HG02678 (cell line): ENCODE measurements at regions not wholly inside any gene's neighbourhood (a gene's known extent, or its start where the extent isn't known, plus 50 kb on each side); places are given as distances from the start of the nearest gene placed in this dataset.

ENCODE experiments used
- ATAC-seq: cut with Tn5 transposase; IDR thresholded peaks from one replicate; pipeline ENCODE4 v1.9.1; 2021; ENCODE audit warnings: mild to moderate bottlenecking, moderate library complexity; ENCODE audit not compliant: unreplicated experiment

DNA sequence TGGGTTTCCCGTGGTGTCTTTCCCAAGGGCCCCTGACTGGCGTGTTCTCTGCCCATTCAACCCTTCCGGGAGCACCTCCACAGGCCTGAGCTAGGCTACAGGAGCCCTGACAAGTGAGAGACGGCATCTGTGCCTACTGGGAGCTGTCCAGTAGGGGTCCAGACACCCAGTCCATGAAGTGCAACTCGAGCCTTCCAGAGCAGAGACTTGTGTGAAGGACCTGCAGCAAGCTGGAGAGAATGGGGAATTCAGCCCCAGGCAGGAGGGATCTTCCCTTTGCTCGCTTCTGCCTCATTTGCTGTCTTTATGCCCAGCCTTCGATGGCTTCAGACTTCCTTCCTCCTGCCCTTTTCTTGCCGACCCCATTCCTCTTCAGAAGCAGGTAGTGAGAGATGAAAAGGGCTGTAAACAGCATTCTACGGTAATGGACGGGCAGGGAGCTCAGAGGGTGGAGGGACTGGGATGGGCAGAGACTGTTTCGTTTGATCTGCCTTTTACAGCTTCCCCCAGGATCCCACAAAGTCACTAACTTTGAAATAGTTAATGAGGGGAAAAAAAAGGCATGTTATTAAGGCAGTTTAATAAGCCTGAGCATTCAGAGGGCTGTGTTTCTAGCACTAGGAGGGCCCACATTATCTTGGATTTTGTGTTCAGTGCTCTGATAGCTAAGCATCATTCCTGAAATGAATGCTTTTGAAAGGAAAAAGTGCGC is 327.6 kb downstream of the FGF9 start:
- no peak for ATAC-seq

DNA sequence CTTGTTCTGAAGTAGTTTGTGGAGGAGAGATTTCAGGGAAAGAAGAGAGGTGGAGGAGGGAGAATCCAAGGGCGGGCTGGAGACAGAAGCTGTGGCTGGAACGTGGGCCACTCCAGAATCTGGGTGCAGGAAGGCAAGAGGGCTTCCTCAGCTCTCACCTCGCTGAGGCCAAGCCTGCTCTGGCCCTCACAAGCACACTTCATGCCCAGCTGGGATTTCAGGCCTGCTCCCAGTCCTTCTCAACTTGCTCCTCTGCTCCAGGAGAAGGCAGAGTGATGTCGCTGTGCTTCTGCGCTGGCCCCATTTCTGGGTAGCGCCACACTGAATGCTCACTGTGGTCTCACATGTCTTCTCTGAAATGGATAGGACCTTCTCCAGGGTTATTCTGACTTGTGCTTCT is 328.8 kb downstream of the FGF9 start:
- no peak for ATAC-seq

DNA sequence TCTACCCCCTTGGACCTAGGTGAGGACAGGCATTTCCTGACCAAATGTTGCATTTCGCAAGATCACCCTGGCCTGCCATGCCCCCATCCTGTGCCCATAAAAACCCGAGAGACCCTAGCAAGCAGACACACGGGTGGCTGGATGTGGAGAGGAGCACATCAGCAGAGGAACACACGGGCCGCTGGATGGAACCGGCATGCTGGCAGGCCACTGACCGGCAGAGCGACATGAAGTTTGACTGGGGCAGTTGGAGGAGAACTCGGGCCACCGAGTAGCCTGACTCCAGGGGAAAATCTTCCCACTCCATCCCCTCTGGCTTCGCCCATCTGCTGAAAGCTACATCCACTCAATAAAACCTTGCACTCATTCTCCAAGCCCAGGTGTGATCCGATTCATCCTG is 329.3 kb downstream of the FGF9 start:
- no peak for ATAC-seq

DNA sequence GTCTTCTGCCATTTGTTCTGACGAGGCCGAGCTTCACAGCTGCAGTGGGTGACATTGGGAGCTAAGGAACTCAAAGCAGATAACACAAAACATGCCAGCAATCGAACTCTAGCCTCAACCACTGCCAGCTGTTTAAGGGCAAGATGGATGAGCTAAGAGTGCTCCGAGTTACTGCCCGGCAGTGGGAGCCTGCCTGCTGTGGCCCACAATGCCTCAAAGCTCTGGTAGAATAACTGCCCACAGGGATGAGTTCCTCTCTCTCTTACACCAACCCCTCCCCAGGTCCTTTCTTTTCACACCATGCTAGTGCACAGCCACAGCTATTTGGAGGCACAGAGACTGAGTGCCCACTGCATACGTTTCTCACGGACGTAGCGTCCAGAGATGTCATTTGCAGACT is 330.5 kb downstream of the FGF9 start:
- ATAC-seq: no peak

DNA sequence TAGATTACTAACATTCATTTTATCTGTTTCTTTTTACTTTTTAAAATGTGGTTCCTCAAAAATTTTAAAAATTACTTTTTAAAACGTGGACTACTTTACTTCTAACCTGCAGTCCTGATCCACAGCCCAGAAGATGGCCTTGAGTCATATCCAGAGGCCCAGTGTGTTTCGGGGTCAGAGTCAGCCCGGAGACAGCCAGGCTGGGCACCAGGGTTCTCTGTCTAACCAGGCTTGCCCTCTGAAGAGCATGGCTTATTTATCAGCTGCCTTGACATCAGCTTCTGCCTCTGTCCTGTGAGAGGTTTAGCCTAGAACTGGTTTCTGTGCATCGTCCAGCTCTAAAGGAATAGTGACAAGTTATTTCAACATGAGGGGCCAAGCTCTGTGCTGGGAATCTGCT is 332.0 kb downstream of the FGF9 start:
- ATAC-seq: no peak

DNA sequence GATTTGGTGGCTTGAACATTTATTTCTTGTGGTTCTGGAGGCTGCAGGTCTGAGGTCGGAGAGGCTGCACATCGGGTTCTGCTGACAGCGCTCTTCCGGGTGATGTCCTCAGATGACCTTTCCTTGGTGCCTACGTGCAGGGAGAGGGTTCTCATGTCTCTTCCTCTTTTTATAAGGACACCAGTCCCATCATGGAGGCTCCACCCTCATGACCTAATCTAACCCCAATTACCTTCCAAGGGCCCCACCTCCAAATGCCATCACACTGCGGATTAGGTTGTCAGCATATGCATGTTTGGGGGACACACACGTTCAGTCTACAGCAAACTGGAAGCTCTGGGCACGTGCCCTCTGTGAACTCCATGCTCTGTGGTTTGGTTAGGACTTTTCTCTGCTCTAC is 338.6 kb downstream of the FGF9 start:
- ATAC-seq: no peak

DNA sequence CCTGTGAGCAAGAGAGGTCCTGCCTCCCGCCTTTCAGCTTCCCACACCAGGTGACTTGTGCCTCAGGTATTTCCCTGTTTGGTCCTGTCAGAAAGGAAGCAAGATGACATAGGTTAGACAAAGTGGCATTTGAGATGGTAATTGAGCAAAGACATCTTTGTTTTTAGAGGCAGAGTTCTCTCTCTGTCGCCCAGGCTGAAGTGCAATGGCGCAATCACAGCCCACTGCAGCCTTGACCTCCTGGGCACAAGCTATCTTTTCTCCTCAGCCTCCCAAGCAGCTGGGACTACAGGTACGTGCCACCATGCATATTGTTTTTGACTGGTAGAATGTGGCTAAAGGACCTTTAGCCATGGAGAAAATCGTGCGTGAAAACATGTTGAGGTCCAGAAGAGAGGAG is 339.1 kb downstream of the FGF9 start:
- ATAC-seq: no peak

DNA sequence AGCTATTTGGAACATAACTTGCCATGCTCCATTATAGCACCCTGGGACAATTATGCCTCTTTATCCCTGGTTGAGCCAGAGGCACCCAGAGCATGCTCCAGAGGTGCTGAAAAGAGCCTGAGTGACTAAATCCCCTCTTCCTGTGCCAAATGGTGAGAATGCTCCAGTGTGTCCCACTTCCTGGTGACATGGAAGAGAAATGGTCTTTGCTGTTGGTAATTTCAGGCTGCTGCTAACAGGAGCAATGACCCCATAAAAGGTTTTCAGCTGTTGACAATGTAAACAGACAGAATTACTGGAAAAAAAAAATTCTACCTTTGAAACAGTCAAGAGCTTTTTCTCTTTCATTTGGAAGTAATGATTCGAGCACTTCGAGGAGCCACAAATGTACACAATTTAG is 341.8 kb downstream of the FGF9 start:
- ATAC-seq: no peak

DNA sequence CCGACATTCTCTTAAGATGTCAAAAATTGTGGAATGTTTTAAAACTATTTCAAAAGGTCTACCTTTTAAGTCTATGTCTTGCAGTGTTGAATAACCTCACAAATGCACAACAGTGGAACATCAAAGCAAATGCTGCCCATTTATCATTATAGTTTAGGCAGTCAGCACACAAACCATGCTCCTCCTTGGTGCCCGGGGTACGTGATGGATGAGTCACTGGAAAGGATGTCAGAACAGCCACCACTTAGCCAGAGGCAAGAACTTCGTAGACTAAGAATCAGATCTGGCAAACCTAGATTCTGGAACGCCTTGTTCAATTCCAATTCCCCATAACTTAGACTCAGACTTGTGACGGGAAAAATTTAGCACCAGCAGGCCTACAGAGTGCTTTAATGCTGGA is 343.6 kb downstream of the FGF9 start:
- no peak for ATAC-seq

DNA sequence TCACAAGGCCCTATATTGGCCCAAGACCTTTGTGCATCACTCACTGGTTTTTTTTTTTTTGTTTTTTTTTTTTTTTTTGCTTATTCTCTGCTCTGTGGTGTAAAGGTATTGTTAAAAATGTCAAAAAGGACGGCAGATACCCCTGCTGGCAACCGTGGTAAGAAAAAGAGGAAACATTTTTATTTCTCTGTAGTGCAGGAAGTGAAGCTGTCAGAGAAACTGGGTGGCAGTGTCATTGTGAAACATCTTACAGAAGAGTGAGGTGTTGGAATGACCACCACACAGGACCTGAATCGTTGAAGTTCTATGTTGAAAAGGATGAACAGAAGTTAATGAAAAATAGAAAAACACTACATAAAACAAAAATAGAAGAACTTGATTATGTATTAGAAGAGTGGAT is 346.4 kb downstream of the FGF9 start:
- ATAC-seq: peak; percentile 92

DNA sequence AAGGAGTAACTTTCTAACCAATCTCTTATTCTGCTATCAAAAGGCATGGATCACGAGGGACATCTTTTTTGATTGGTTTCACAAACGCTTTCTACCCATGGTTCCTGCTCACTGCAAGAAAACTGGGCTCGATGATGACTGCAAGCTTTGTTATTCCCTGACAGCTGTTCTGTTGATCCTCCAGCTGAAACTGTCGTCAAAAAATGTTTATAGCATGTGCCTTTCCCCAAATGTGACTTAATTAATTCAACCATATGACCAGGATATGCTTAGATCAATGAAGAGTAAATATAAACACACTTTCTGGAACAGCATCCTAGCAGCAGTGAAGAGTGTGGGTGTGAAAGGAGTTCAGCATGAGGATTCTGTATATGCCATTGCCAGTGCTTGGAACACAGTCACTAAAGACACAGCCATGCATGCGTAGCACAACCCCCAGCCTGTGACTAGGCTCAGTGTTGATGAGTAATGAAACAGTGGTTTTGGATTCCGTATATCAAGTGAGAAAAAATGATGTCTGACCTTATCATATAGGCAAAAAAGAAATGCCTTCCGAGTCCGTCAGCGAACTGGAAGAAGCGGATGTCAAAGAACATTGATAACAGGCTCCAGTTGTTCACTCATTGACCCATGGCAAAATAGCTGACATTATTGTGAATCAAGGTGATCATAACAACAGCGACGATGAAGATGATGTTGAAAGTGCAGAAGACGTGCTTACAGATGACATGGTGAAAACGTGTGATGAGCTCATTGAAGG is 347.4 kb downstream of the FGF9 start:
- no peak for ATAC-seq

DNA sequence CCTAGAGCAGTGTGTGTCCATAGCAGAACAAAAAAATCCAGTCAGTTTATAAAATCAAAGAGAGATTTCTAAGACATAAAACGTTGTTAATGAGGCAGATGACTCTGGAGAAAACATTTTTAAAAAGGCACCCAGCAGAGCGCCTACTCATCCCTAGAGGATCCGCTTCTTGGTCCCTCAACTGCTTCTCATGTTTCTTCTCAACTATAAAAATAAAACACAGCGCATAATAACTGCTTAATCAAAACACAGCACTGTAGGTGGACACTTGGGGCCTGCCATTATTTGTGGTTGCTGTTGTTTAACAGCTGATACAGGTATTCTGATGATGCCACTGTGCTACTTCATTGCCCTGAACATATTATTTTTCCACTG is 347.9 kb downstream of the FGF9 start:
- no peak for ATAC-seq

DNA sequence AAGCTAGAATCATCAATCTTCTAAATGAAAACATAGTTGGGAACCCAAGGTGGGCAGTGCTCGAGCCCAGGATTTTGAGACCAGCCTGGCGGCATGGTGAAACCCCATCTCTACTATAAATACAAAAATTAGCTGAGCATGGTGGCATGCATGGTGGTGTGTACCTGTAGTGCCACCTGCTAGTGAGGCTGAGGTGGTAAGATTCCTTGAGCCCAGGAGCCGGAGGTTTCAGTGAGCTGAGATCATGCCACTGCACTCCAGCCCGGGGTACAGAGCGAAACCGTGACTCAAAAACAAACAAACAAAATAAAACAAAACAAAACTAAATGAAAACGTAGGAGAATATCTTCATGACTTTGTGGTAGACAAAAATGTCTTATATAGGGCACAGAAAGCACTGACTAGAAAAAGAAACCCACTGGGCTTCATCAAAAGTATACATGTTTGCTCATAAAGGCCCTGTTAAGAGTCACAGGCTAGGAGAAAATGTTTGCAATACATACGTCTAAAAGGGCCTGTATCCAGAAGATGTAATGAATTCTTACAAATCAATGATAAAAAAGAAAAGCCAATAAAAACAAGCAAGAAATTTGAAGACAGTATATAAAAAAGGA is 353.6 kb downstream of the FGF9 start:
- no peak for ATAC-seq

DNA sequence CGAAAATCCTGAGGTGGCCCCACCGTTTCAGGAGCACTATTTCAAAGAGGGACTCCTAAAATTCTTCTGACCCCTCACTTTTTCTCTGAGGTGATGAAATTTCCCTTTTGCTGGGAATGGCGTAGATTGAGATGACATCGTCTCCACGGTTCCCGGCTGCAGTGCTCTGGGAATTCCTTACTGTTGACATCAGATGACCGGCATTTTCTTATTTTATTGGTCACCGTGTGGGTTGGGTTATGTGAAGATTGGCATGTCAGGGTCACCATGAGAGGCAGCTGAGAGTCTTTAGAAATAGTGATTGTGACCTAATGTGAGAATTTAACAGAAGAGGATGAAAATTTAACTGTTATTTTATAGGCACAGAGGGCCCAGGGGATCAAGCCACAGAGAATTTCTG is 356.7 kb downstream of the FGF9 start:
- ATAC-seq: no peak

DNA sequence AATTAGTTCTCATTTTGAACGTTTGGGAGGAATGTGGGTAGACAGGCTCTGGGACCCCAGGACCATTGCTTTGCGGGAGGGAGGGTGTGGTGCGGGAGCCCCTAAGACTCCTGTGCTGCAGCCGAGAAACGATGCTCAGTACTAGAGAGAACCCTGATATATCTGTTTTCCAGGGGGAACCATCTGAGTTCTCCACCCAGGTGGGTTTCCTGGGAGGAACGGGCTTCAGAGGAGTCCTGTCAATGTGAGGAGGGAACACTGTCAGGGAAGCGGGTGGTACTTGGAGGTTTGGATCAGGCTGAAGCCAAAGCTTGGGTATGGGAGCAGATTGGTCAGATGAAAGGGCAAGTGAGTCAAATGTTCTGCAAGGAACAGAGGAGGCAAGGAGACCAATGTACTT is 358.0 kb downstream of the FGF9 start:
- ATAC-seq: no peak

DNA sequence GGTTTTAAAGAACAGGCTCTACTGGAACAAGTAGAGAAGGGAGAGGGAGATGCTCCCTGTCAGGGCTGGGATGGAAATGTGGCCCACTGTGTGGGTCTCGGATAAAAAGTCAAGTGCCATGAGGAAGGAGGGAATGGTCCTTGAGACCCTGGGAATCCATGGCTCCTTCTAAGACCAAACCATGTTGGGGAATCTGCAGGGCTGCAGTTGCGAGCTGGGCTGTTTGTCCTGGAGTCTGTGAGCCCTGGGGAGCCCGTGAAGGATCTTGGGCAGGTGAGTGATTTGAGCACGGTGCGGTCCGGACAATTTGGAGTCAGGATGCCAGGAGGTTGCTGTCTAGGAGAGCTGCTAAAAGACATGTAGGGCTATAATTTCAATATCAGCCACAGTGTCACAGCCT is 359.4 kb downstream of the FGF9 start:
- ATAC-seq: no peak

DNA sequence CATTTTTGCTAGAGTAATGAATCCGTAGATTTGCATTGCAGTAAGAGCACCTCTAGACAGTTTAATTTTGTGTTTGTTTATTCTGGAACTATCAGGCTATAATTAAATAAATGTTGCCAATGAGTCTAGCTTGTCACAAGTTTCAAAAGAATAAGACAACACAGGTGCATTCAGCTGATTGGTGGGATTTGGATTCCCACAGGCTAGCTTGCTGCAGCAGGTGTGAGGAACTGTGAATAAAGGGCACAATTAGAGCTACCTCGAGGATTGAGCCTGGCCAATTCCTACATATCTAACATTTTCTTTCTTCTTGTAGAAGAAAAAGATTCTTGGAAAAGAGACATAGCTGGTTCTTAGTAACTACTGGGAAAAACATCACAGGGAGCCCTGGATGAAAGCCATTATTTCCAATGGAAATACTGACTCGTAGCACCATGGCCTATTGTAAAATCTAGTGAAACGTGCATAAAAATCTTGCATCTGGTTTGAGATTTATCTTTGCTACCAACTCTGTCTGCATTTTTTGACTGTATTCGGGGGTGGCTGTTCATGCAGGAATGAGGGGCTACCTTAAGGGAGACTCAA is 360.9 kb downstream of the FGF9 start:
- no peak for ATAC-seq

DNA sequence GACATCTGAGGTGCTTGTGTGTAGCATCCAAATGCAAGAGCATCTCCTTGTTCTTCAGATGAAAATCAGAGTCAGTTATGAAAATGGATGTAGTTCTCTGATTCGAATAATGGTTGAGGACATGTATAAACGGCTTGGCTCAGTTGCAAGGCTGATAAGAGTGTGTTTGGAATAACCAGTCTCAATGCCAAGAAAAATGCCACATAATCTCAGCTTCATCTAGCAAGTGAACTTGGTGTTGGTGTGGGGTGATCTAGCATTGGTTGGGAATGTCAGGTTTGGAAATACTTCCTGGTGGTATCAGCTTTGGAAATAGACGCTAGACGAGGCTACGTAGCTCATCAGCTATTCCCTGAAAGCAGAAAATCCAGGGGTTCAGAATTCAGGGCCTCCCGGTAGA is 362.0 kb downstream of the FGF9 start:
- no peak for ATAC-seq

DNA sequence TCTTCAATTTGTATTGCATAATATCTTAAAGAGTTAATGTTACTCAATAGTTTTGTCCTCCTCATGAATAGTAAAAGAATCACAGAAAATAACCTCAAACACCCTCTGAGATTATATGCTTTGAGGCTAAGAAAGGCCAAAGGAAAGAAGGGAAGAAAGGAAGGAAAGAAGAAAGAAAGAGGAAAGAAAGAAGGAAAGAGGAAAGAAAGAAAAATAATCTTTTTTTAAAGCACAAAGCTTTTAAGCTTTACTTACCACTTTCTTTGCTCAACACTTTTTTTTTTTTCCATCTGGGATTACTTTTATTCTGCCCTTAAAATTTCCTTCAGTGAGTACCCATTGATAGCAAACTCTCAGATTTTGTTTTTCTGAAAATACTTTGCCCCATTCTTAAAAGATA is 369.1 kb downstream of the FGF9 start:
- no peak for ATAC-seq

DNA sequence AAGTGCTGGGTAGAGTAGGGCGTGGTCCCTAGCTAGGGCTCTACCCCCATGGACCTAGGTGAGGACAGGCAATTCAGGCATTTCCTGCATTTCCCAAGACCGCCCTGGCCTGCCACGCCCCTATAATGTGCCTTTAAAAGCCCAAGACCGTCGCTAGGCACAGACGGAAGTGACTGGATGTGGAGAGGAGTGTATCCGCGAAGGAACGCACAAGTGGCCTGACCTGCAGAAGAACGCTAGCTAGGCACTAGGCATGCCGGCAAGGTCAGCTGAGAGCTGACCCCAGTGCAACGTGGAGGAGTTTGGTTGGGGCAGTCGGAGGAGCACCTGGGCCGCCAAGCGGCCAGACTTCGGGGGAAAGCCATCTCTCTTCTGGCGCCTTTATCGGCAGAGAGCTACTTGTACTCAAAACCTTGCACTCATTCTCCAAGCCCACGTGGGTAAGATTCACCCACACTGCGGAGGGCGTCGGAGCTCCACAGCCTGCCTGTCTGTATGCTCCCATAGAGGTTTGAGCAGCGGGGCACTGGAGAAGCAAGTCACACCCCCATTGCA is 370.0 kb downstream of the FGF9 start:
- ATAC-seq: no peak

DNA sequence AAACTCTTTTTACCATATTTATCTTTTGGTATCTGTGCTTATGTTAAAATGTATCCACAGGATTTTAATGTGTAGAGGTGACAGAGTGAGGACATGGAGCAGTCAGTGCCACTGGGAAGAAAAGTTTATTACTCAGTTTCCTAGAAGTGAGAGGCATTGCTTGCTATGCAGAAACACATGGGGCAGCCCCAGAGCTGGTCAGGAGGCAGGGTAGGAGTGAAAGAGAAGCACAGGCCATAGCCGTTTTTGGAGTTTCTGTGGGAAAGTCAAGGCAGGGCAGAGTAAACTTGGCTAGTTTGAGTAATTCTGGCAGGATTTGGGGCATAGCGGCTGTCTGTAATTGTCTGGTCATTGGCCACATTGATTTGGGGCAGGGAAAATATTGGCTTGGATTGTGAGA is 370.9 kb downstream of the FGF9 start:
- ATAC-seq: no peak
